ENCODE measurements at regions not wholly inside any gene's neighbourhood (a gene's known extent, or its start where the extent isn't known, plus 50 kb on each side); places are given as distances from the start of the nearest gene placed in this dataset.
A peak's percentile ranks its signal among the peaks of the same experiment; 100 is the strongest.

DNA sequence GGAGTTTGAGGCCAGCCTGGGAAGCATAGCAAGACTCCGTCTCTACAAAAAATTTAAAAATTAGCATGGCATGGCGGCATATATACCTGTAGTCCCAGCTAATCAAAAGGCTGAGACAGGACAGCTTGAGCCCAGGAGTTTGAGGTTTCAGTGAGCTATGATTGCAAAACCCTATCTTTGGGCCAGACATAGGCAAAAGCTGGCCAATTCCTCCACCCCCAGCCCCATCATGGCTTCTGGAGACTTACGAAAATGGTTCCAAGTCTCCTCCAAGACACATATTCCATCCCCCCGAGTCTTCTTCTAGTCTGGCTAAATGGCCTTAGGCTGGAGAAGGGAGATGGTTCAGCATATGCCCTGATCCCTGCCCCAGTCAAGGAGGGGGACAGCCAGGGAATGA lies 172.8 kb upstream of the HAAO start:
- no peaks in the 10 kb centered on the region for H3K9me3 ChIP-seq
- DNase-seq: no peak
- no peaks in the 10 kb centered on the region for H3K27me3 ChIP-seq
- peak overlapping the region in 1 of 4 donors; percentile 26 for H3K27ac ChIP-seq
- TF ChIP-seq POLR2A (IDR thresholded peaks at IDR 0.05): no peak
- TF ChIP-seq CTCF (IDR thresholded peaks at IDR 0.05): no peak
- H3K4me1 ChIP-seq: peaks cover 5% of the 10 kb centered on the region
- 87 to 98% methylated on average over 4 of the region's 4 CpGs for WGBS, 2 donors
- H3K4me3 ChIP-seq: no peak overlapping the region
- no peak for ATAC-seq
- no peaks in the 10 kb centered on the region for H3K36me3 ChIP-seq (replicated peaks in 1 of 2; ENCODE audit: insufficient read depth in 1 of 2, low read depth in 2 of 2)
- intact Hi-C loops (cut with DNase I): no loop called here

DNA sequence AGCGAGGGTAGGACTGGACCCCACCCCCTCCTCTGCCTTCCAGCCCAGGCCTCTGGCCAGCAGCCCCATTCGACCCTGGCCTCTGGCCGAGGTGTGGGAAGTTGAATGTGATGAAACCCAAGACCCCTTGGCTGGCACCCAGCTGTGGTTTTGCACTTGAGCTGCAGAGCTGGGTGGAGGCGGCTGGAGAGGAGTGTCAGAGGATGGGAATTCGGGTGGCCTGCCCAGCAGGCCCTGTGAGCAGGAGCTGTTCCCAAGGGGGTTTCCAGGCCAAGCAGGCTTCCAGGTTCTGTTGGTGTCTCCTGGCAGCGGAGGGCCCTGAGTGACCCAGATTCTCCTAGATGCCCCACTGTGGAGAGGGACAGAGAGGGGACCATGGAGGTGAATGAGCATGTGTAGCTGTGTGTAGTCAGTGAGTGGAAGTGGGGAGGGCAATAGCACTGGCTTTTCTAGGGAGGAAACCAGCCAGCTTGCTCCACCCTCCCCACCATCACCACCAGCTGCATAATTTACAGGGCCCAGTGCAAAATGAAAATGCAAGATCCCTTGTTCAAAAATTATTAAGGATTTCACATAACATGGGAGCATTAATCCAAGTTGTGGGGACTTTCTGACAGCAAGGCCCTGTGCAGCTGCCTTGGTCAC lies 172.2 kb upstream of the HAAO start:
- Histone ChIP-seq H3K9me3 (no peaks in the 10 kb centered on the region), H3K27me3 (no peaks in the 10 kb centered on the region), H3K4me1 (peaks cover 11% of the 10 kb centered on the region), H3K36me3 (replicated peaks in 1 of 2; ENCODE audit: insufficient read depth in 1 of 2, low read depth in 2 of 2) (no peaks in the 10 kb centered on the region), H3K27ac (peak overlapping the region in 1 of 4 donors; percentile 26), H3K4me3 (no peak overlapping the region)
- intact Hi-C loops (cut with DNase I): no loop called here
- ATAC-seq (peak; percentile 36), DNase-seq (peak; percentile 43 to 71 (median 52))
- 75 to 76% methylated on average over 1 to 5 of the region's 6 CpGs for whole genome bisulfite sequencing, 2 donors
- TF ChIP-seq CTCF (IDR thresholded peaks at IDR 0.05) (no peak), POLR2A (IDR thresholded peaks at IDR 0.05) (no peak)

DNA sequence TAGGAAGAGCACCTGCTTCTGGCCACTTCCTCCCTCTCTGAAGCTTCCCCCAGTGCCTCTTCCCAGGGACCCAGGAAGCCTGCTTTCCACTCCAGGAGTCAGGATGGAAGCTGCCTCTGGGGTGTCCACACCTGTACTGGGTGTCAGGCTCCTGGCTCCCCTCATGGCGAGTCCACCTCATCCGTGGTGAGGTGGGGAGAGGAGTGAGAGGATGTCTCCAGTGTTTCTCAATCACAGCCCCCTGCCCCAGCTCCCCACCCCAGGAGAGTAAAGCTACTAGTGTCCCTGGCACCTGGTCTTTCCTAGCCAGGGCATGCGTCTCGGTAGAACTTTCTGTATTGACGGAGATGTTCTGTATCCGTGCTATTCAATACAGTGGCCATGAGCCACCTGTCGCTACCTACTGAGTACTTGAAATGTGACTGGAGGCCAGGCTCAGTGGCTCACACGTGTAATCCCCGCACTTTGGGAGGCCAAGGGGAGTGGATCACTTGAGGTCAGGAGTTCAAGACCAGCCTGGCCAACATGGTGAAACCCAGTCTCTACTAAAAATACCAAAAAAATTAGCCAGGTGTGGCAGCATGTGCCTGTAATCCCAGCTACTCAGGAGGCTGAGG lies 171.2 kb upstream of the HAAO start:
- no peaks in the 10 kb centered on the region for H3K36me3 ChIP-seq (replicated peaks in 1 of 2; ENCODE audit: insufficient read depth in 1 of 2, low read depth in 2 of 2)
- no peak overlapping the region for H3K4me3 ChIP-seq
- ATAC-seq (no peak), DNase-seq (no peak)
- intact Hi-C loops (cut with DNase I): no loop called here
- H3K9me3 ChIP-seq: no peaks in the 10 kb centered on the region
- no peak for TF ChIP-seq POLR2A (IDR thresholded peaks at IDR 0.05)
- no peak for TF ChIP-seq CTCF (IDR thresholded peaks at IDR 0.05)
- H3K4me1 ChIP-seq: peaks cover 20% of the 10 kb centered on the region
- H3K27ac ChIP-seq: no peak overlapping the region
- no peaks in the 10 kb centered on the region for H3K27me3 ChIP-seq
- 84 to 95% methylated on average over 8 to 9 of the region's 9 CpGs for WGBS, 2 donors

GRCh38 chr2:42962508-42962953 lies 170.1 kb upstream of the HAAO start:
- WGBS, 2 donors: 59 to 66% methylated on average over 12 of the region's 12 CpGs
- Histone ChIP-seq H3K36me3 (replicated peaks in 1 of 2; ENCODE audit: insufficient read depth in 1 of 2, low read depth in 2 of 2) (no peaks in the 10 kb centered on the region), H3K27me3 (no peaks in the 10 kb centered on the region), H3K27ac (no peak overlapping the region), H3K9me3 (no peaks in the 10 kb centered on the region), H3K4me1 (peaks cover 20% of the 10 kb centered on the region), H3K4me3 (no peak overlapping the region)
- TF ChIP-seq CTCF (IDR thresholded peaks at IDR 0.05) (no peak), POLR2A (IDR thresholded peaks at IDR 0.05) (no peak)
- no peak for ATAC-seq
- no peak for DNase-seq
- intact Hi-C loops (cut with DNase I): no loop called here

GRCh38 chr2:42961961-42962360 lies 169.6 kb upstream of the HAAO start:
- Histone ChIP-seq H3K27ac (peak overlapping the region in 2 of 4 donors; percentile 9 to 12), H3K9me3 (no peaks in the 10 kb centered on the region), H3K36me3 (replicated peaks in 1 of 2; ENCODE audit: insufficient read depth in 1 of 2, low read depth in 2 of 2) (no peaks in the 10 kb centered on the region), H3K27me3 (no peaks in the 10 kb centered on the region), H3K4me3 (no peak overlapping the region), H3K4me1 (peaks cover 20% of the 10 kb centered on the region)
- no peak for TF ChIP-seq CTCF (IDR thresholded peaks at IDR 0.05)
- no peak for TF ChIP-seq POLR2A (IDR thresholded peaks at IDR 0.05)
- DNase-seq (no peak), ATAC-seq (no peak)
- intact Hi-C loops (cut with DNase I): no loop called here
- WGBS, 2 donors: 53 to 64% methylated on average over 7 of the region's 7 CpGs

All from body of pancreas (tissue), 4 donors.